GM23338 (cell line): ENCODE measurements at regions not wholly inside any gene's neighbourhood (a gene's known extent, or its start where the extent isn't known, plus 50 kb on each side); places are given as distances from the start of the nearest gene placed in this dataset.

ENCODE experiments used
- ATAC-seq: fragments of 200-7000 bp; cut with Tn5 transposase; 3 replicates; pipeline ENCODE4 v1.9.1; 2020
- DNase-seq: peaks from one replicate; pipeline ENCODE4 v3.0.0-alpha.2; 2015; ENCODE audit warnings: low spot score
- H2AFZ ChIP-seq: fragments of 200-600 bp; sonication (generic); 2 replicates; pipeline ENCODE4 v1.8.0; 2016; ENCODE audit warnings: antibody characterized with exemption, mild to moderate bottlenecking, moderate library complexity
- H3F3A ChIP-seq: fragments of 200-600 bp; sonication (generic); replicated peaks from 2 replicates; pipeline ENCODE4 v1.8.0; 2017; ENCODE audit warnings: antibody characterized with exemption, mixed run types, low read depth
- H3K27ac ChIP-seq: fragments of 200-600 bp; sonication (generic); 2 replicates; pipeline ENCODE4 v1.6.1; 2016; ENCODE audit warnings: low read depth
- H3K27me3 ChIP-seq: fragments of 200-600 bp; sonication (generic); 2 replicates; pipeline ENCODE4 v1.8.0; 2016; ENCODE audit warnings: mild to moderate bottlenecking, mixed run types, moderate library complexity; ENCODE audit not compliant: insufficient read depth
- H3K36me3 ChIP-seq: fragments of 200-600 bp; sonication (generic); 2 replicates; pipeline ENCODE4 v1.8.0; 2016; ENCODE audit warnings: mild to moderate bottlenecking; ENCODE audit not compliant: insufficient read depth
- H3K4me1 ChIP-seq: fragments of 200-600 bp; sonication (generic); 2 replicates; pipeline ENCODE4 v1.8.0; 2016; ENCODE audit warnings: mild to moderate bottlenecking, moderate library complexity; ENCODE audit not compliant: insufficient read depth
- H3K4me2 ChIP-seq: fragments of 200-600 bp; sonication (generic); 2 replicates; pipeline ENCODE4 v1.7.1; 2017; ENCODE audit warnings: mixed run types
- H3K4me3 ChIP-seq: fragments of 200-600 bp; sonication (generic); 2 replicates; pipeline ENCODE4 v1.6.1; 2016; ENCODE audit warnings: mixed run types
- H3K79me2 ChIP-seq: fragments of 200-600 bp; sonication (generic); replicated peaks from 2 replicates; pipeline ENCODE4 v1.8.0; 2017; ENCODE audit warnings: mild to moderate bottlenecking; ENCODE audit not compliant: insufficient read depth
- H3K9me2 ChIP-seq: fragments of 200-600 bp; sonication (generic); 2 replicates; pipeline ENCODE4 v1.8.0; 2017; ENCODE audit not compliant: insufficient read depth
- H4K20me1 ChIP-seq: fragments of 200-600 bp; sonication (generic); replicated peaks from 2 replicates; pipeline ENCODE4 v1.8.0; 2017; ENCODE audit warnings: mild to moderate bottlenecking; ENCODE audit not compliant: insufficient read depth
- H3K27ac Mint-ChIP-seq: 2 replicates; pipeline ENCODE4 v1.8.0; 2020; ENCODE audit warnings: inconsistent platforms, mild to moderate bottlenecking, moderate library complexity, mixed read lengths
- H3K27me3 Mint-ChIP-seq: 3 replicates; pipeline ENCODE4 v1.8.0; 2022; ENCODE audit warnings: low read depth, mild to moderate bottlenecking, moderate library complexity, mixed read lengths, inconsistent platforms; ENCODE audit not compliant: insufficient read depth, poor library complexity
- H3K36me3 Mint-ChIP-seq: 3 replicates; pipeline ENCODE4 v1.8.0; 2021; ENCODE audit warnings: low read depth, mild to moderate bottlenecking, inconsistent platforms, moderate library complexity, mixed read lengths
- H3K4me1 Mint-ChIP-seq: 3 replicates; pipeline ENCODE4 v1.8.0; 2020; ENCODE audit warnings: mild to moderate bottlenecking, inconsistent platforms, mixed read lengths
- H3K4me3 Mint-ChIP-seq: 3 replicates; pipeline ENCODE4 v1.8.0; 2021; ENCODE audit warnings: moderate library complexity, mild to moderate bottlenecking, inconsistent platforms, mixed read lengths
- H3K9me3 Mint-ChIP-seq: 3 replicates; pipeline ENCODE4 v1.8.0; 2020; ENCODE audit warnings: moderate library complexity, mild to moderate bottlenecking, inconsistent platforms, mixed read lengths
- CREB1 ChIP-seq: fragments of 250-450 bp; sonication (Bioruptor Pico); IDR thresholded peaks from 2 replicates; pipeline ENCODE4 v1.5.0; 2020; ENCODE audit warnings: low read depth, mild to moderate bottlenecking, moderate library complexity
- EZH2 ChIP-seq: fragments of 200-600 bp; sonication (generic); IDR thresholded peaks from one replicate; pipeline ENCODE4 v1.8.0; 2017; ENCODE audit warnings: antibody characterized with exemption, mild to moderate bottlenecking, low read depth; ENCODE audit not compliant: unreplicated experiment
- EZH2phosphoT487 ChIP-seq: fragments of 200-600 bp; sonication (generic); IDR thresholded peaks from one replicate; pipeline ENCODE4 v1.8.1; 2018; ENCODE audit warnings: antibody characterized with exemption; ENCODE audit not compliant: unreplicated experiment
- JUNB ChIP-seq: IDR thresholded peaks from one replicate; pipeline ENCODE4 v1.6.1; 2016; ENCODE audit warnings: antibody characterized with exemption; ENCODE audit not compliant: unreplicated experiment
- NANOG ChIP-seq: IDR thresholded peaks from 2 replicates; pipeline ENCODE4 v1.6.1; 2016; ENCODE audit warnings: antibody characterized with exemption, borderline replicate concordance
- POLR2AphosphoS5 ChIP-seq: IDR thresholded peaks from 2 replicates; pipeline ENCODE4 v1.6.1; 2016; ENCODE audit warnings: antibody characterized with exemption, low read depth
- REST ChIP-seq: IDR thresholded peaks from one replicate; pipeline ENCODE4 v1.6.1; 2018; ENCODE audit warnings: antibody characterized with exemption; ENCODE audit not compliant: unreplicated experiment
- STAT1 ChIP-seq: IDR thresholded peaks from one replicate; pipeline ENCODE4 v1.6.1; 2016; ENCODE audit warnings: antibody characterized with exemption; ENCODE audit not compliant: unreplicated experiment
- ZNF114 ChIP-seq: fragments of 250-450 bp; sonication (Bioruptor Pico); IDR thresholded peaks from 2 replicates; pipeline ENCODE4 v1.5.0; 2020; ENCODE audit warnings: mild to moderate bottlenecking, moderate library complexity
- ZNF331 ChIP-seq: fragments of 250-450 bp; sonication (Bioruptor Pico); IDR thresholded peaks from 2 replicates; pipeline ENCODE4 v1.5.0; 2020; ENCODE audit warnings: low read depth, mild to moderate bottlenecking, moderate library complexity
- ZNF462 ChIP-seq: fragments of 250-450 bp; sonication (Bioruptor Pico); IDR thresholded peaks from 2 replicates; pipeline ENCODE4 v1.5.0; 2020; ENCODE audit warnings: mild to moderate bottlenecking, moderate library complexity
- TF ChIP-seq, protein P1 (sequence below): IDR thresholded peaks from 2 replicates; pipeline ENCODE4 v1.6.1; 2016; ENCODE audit warnings: antibody characterized with exemption
- TF ChIP-seq, protein P2 (sequence below), 2 experiments: fragments of 200-600 bp in 1 of 2; sonication (generic) in 1 of 2; conservative IDR thresholded peaks; 2 replicates each; pipeline versions ENCODE4 v1.5.1 to v1.6.1; 2016 to 2017; ENCODE audit warnings: antibody characterized with exemption in 2 of 2, low read depth in 2 of 2, mild to moderate bottlenecking in 2 of 2, moderate library complexity in 1 of 2

DNA sequence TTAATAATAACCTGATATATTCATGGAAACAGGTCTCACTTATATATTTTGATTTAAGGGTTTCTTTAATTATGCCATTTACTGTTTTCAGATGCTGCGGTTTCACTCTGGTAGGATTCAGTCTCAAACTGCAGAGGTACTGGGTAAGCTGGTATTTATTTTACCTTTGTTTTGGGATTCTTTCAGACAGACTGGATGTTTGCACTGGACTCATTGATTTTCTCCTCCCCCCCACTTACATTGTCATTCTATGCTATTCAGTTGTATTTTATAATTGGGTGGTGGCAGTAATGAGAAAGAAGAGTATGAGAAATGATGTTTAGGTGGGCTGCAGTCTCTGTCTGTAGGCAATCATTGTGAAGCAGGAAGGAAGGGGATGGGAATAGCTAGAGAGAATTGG, 155.6 kb downstream of the AQP4 start:
- DNase-seq: no peak
- no peak overlapping the region for H3K4me3 Mint-ChIP-seq
- H3K27ac Mint-ChIP-seq: no peak overlapping the region
- Histone ChIP-seq H3K27me3 (no peaks in the 10 kb centered on the region), H4K20me1 (no peaks in the 10 kb centered on the region), H3K36me3 (no peaks in the 10 kb centered on the region), H3F3A (no peaks in the 10 kb centered on the region), H3K4me2 (peak overlapping the region; percentile 56; the same call in 1 of the 2 replicates), H3K9me2 (no peaks in the 10 kb centered on the region), H2AFZ (peak overlapping the region; percentile 92), H3K79me2 (no peaks in the 10 kb centered on the region), H3K4me3 (no peak overlapping the region), H3K27ac (no peak overlapping the region), H3K4me1 (peaks cover 14% of the 10 kb centered on the region)
- no peak for ATAC-seq
- H3K4me1 Mint-ChIP-seq: peaks cover 33% of the 10 kb centered on the region
- H3K9me3 Mint-ChIP-seq: no peaks in the 10 kb centered on the region
- H3K36me3 Mint-ChIP-seq: no peaks in the 10 kb centered on the region
- TF ChIP-seq EZH2phosphoT487 (no peak), REST (no peak), ZNF114 (no peak), CREB1 (no peak), EZH2 (no peak), ZNF462 (CRISPR knock-in tag) (no peak), JUNB (no peak), POLR2AphosphoS5 (no peak), NANOG (no peak), STAT1 (no peak), ZNF331 (no peak)
- TF ChIP-seq, protein P1, sequence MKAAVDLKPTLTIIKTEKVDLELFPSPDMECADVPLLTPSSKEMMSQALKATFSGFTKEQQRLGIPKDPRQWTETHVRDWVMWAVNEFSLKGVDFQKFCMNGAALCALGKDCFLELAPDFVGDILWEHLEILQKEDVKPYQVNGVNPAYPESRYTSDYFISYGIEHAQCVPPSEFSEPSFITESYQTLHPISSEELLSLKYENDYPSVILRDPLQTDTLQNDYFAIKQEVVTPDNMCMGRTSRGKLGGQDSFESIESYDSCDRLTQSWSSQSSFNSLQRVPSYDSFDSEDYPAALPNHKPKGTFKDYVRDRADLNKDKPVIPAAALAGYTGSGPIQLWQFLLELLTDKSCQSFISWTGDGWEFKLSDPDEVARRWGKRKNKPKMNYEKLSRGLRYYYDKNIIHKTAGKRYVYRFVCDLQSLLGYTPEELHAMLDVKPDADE: no peak
- TF ChIP-seq, protein P2, sequence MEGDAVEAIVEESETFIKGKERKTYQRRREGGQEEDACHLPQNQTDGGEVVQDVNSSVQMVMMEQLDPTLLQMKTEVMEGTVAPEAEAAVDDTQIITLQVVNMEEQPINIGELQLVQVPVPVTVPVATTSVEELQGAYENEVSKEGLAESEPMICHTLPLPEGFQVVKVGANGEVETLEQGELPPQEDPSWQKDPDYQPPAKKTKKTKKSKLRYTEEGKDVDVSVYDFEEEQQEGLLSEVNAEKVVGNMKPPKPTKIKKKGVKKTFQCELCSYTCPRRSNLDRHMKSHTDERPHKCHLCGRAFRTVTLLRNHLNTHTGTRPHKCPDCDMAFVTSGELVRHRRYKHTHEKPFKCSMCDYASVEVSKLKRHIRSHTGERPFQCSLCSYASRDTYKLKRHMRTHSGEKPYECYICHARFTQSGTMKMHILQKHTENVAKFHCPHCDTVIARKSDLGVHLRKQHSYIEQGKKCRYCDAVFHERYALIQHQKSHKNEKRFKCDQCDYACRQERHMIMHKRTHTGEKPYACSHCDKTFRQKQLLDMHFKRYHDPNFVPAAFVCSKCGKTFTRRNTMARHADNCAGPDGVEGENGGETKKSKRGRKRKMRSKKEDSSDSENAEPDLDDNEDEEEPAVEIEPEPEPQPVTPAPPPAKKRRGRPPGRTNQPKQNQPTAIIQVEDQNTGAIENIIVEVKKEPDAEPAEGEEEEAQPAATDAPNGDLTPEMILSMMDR (conservative IDR thresholded peaks at IDR 0.05; ENCODE audit: low read depth in 2 of 2): no peak
- H3K27me3 Mint-ChIP-seq: peaks cover 4% of the 10 kb centered on the region
